ENCODE measurements at regions not wholly inside any gene's neighbourhood (a gene's known extent, or its start where the extent isn't known, plus 50 kb on each side); places are given as distances from the start of the nearest gene placed in this dataset.

DNA sequence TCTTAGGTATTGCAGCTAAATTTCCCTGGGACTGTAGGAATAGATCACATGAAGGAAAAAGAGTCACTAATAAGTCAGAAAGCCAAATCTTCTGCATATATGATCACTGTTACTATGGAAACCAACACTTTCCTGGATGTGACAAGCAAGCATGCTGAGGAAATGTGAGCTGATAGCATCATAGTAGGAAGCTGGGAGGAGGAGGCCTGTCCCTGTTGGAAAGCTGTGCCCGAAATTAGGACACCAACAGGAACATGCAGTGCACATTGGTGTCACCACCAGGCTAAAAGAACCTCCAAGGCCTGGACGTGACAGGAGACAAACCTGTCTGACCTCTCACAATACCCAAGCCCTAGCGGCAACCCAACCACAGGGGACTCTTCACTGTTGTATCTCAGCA, 181.9 kb upstream of the PCSK2 start:
- Histone ChIP-seq H3K9me3 (no peaks in the 10 kb centered on the region), H3K27ac (no peak overlapping the region), H3K4me1 (no peaks in the 10 kb centered on the region), H3K27me3 (no peaks in the 10 kb centered on the region), H3K4me3 (no peak overlapping the region), H3K36me3 (no peaks in the 10 kb centered on the region)
- DNase-seq: no peak
- TF ChIP-seq CTCF (IDR thresholded peaks at IDR 0.05): no peak
- intact Hi-C loops (cut with DNase I; ENCODE audit: low total_unique reads): no loop called here

DNA sequence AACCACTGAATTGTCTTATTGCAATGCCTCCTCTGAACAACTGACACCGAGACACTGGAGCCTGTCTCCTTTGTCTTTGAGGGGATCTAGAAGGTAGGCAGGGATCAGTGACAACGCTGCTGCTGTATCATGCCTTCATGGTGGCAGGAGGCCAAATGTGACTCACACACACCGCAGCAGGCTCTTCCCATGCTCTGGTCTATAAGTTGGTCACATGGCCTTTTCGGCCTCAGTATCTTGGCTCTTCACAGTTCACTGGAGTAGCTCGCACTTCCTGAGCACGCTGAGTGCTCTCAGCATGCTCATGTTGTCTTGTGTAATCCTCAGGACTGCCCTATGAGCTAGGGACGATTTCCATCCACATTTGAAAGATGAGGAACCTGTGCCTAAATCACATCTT, 167.4 kb upstream of the PCSK2 start:
- DNase-seq: no peak
- no peak overlapping the region for H3K4me3 ChIP-seq
- H3K4me1 ChIP-seq: no peaks in the 10 kb centered on the region
- peaks cover 0 to 11% (median 0%) of the 10 kb centered on the region in 3 donors for H3K9me3 ChIP-seq
- no peaks in the 10 kb centered on the region for H3K27me3 ChIP-seq
- no peak overlapping the region for H3K27ac ChIP-seq
- intact Hi-C loops (cut with DNase I; ENCODE audit: low total_unique reads): no loop called here
- TF ChIP-seq CTCF (IDR thresholded peaks at IDR 0.05): no peak
- H3K36me3 ChIP-seq: no peaks in the 10 kb centered on the region

- H3K27me3 ChIP-seq: no peaks in the 10 kb centered on the region
- intact Hi-C loops (cut with DNase I; ENCODE audit: low total_unique reads): no loop called here
- no peak for DNase-seq
- no peak overlapping the region for H3K4me3 ChIP-seq
- no peaks in the 10 kb centered on the region for H3K4me1 ChIP-seq
- TF ChIP-seq CTCF (IDR thresholded peaks at IDR 0.05): no peak
- H3K36me3 ChIP-seq: no peaks in the 10 kb centered on the region
- peaks cover 0 to 10% (median 0%) of the 10 kb centered on the region in 3 donors for H3K9me3 ChIP-seq
- H3K27ac ChIP-seq: no peak overlapping the region
These were observed 165.1 kb upstream of the PCSK2 start for GRCh38 chr20:17061715-17062114.

- H3K27ac ChIP-seq: no peak overlapping the region
- H3K9me3 ChIP-seq: peaks cover 0 to 7% (median 0%) of the 10 kb centered on the region in 3 donors
- DNase-seq: no peak
- H3K27me3 ChIP-seq: no peaks in the 10 kb centered on the region
- no peak overlapping the region for H3K4me3 ChIP-seq
- no peak for TF ChIP-seq CTCF (IDR thresholded peaks at IDR 0.05)
- no peaks in the 10 kb centered on the region for H3K4me1 ChIP-seq
- intact Hi-C loops (cut with DNase I; ENCODE audit: low total_unique reads): no loop called here
- no peaks in the 10 kb centered on the region for H3K36me3 ChIP-seq
These were observed 164.1 kb upstream of the PCSK2 start for GRCh38 chr20:17062712-17063111.

DNA sequence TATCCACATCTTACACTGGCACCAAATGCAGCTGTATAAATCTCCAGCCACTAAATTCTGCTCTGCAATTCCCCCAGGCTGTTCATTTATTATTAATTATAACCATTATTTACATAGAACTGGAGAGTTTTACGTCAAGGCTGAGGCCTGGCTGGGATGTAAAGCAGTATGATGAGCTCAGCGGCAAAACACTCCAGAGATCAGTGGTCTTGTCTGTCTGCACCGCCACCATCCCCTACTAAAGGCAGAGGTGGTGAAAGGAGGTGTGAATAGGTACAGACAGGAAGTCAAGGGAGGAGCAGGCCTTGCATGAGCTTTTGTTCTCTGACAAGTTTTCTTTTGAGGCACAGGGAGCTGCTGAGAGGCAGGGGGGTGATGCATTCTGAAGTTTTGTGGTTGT, 159.9 kb upstream of the PCSK2 start:
- intact Hi-C loops (cut with DNase I; ENCODE audit: low total_unique reads): no loop called here
- no peak for TF ChIP-seq CTCF (IDR thresholded peaks at IDR 0.05)
- no peak for DNase-seq

GRCh38 chr20:17068084-17068711, 158.6 kb upstream of the PCSK2 start:
- no peak for TF ChIP-seq CTCF (IDR thresholded peaks at IDR 0.05)
- no peak for DNase-seq
- Histone ChIP-seq H3K27me3 (no peaks in the 10 kb centered on the region), H3K4me1 (no peaks in the 10 kb centered on the region), H3K27ac (no peak overlapping the region), H3K36me3 (no peaks in the 10 kb centered on the region), H3K9me3 (no peaks in the 10 kb centered on the region), H3K4me3 (no peak overlapping the region)
- intact Hi-C loops (cut with DNase I; ENCODE audit: low total_unique reads): no loop called here

More for the DNA sequence above, 159.9 kb upstream of the PCSK2 start:
- no peaks in the 10 kb centered on the region for H3K27me3 ChIP-seq
- H3K27ac ChIP-seq: no peak overlapping the region
- no peaks in the 10 kb centered on the region for H3K9me3 ChIP-seq
- H3K36me3 ChIP-seq: no peaks in the 10 kb centered on the region
- no peak overlapping the region for H3K4me3 ChIP-seq
- H3K4me1 ChIP-seq: no peaks in the 10 kb centered on the region
